HEK293 (cell line): ENCODE measurements at regions not wholly inside any gene's neighbourhood (a gene's known extent, or its start where the extent isn't known, plus 50 kb on each side); places are given as distances from the start of the nearest gene placed in this dataset.
A peak's percentile ranks its signal among the peaks of the same experiment; 100 is the strongest.

Experiments used
- EGR2 ChIP-seq: fragments of 450-650 bp; formaldehyde crosslinking; IDR thresholded peaks from 2 replicates; pipeline ENCODE4 v1.5.1; 2016; ENCODE audit warnings: low read depth, missing biosample characterization, missing genetic modification characterization
- GFI1B ChIP-seq: fragments of 450-650 bp; formaldehyde crosslinking; IDR thresholded peaks from 2 replicates; pipeline ENCODE4 v1.5.1; 2016; ENCODE audit warnings: missing biosample characterization, missing genetic modification characterization
- GLIS2 ChIP-seq: fragments of 450-650 bp; formaldehyde crosslinking; IDR thresholded peaks from 2 replicates; pipeline ENCODE4 v1.5.1; 2016; ENCODE audit warnings: missing biosample characterization, missing genetic modification characterization
- KLF10 ChIP-seq: fragments of 450-650 bp; IDR thresholded peaks from 2 replicates; pipeline ENCODE4 v1.5.1; 2018; ENCODE audit warnings: missing biosample characterization, mild to moderate bottlenecking, missing genetic modification characterization
- KLF8 ChIP-seq: fragments of 450-650 bp; formaldehyde crosslinking; IDR thresholded peaks from 2 replicates; pipeline ENCODE4 v1.5.1; 2016; ENCODE audit warnings: missing biosample characterization, missing genetic modification characterization
- REPIN1 ChIP-seq: fragments of 450-650 bp; formaldehyde crosslinking; IDR thresholded peaks from 2 replicates; pipeline ENCODE4 v1.5.1; 2017; ENCODE audit warnings: missing biosample characterization, missing genetic modification characterization, low read depth
- YY2 ChIP-seq: fragments of 450-650 bp; formaldehyde crosslinking; IDR thresholded peaks from 2 replicates; pipeline ENCODE4 v1.5.1; 2016; ENCODE audit warnings: missing biosample characterization, missing genetic modification characterization
- ZBTB17 ChIP-seq: fragments of 450-650 bp; formaldehyde crosslinking; IDR thresholded peaks from 2 replicates; pipeline ENCODE4 v1.5.1; 2016; ENCODE audit warnings: missing biosample characterization, missing genetic modification characterization
- ZBTB20 ChIP-seq: fragments of 450-650 bp; formaldehyde crosslinking; IDR thresholded peaks from 2 replicates; pipeline ENCODE4 v1.5.1; 2016; ENCODE audit warnings: missing biosample characterization, missing genetic modification characterization
- ZBTB8A ChIP-seq: fragments of 450-650 bp; formaldehyde crosslinking; IDR thresholded peaks from 2 replicates; pipeline ENCODE4 v1.5.1; 2016; ENCODE audit warnings: missing biosample characterization, missing genetic modification characterization
- ZFP37 ChIP-seq: fragments of 450-650 bp; formaldehyde crosslinking; IDR thresholded peaks from 2 replicates; pipeline ENCODE4 v1.5.1; 2016; ENCODE audit warnings: missing biosample characterization, missing genetic modification characterization
- ZFP69B ChIP-seq: fragments of 450-650 bp; formaldehyde crosslinking; IDR thresholded peaks from 2 replicates; pipeline ENCODE4 v1.5.1; 2016; ENCODE audit warnings: missing biosample characterization, missing genetic modification characterization
- ZIC2 ChIP-seq: fragments of 450-650 bp; formaldehyde crosslinking; IDR thresholded peaks from 2 replicates; pipeline ENCODE4 v1.5.1; 2016; ENCODE audit warnings: missing biosample characterization, missing genetic modification characterization
- ZNF157 ChIP-seq: fragments of 450-650 bp; formaldehyde crosslinking; IDR thresholded peaks from 2 replicates; pipeline ENCODE4 v1.5.1; 2016; ENCODE audit warnings: missing biosample characterization, missing genetic modification characterization
- ZNF211 ChIP-seq: fragments of 450-650 bp; formaldehyde crosslinking; IDR thresholded peaks from 2 replicates; pipeline ENCODE4 v1.5.1; 2016; ENCODE audit warnings: low read depth, missing biosample characterization, missing genetic modification characterization
- ZNF23 ChIP-seq: fragments of 450-650 bp; formaldehyde crosslinking; IDR thresholded peaks from 2 replicates; pipeline ENCODE4 v1.5.1; 2016; ENCODE audit warnings: missing biosample characterization, missing genetic modification characterization, borderline replicate concordance
- ZNF311 ChIP-seq: fragments of 450-650 bp; formaldehyde crosslinking; IDR thresholded peaks from 2 replicates; pipeline ENCODE4 v1.5.1; 2017; ENCODE audit warnings: missing biosample characterization, missing genetic modification characterization, borderline replicate concordance
- ZNF341 ChIP-seq: fragments of 450-650 bp; formaldehyde crosslinking; IDR thresholded peaks from 2 replicates; pipeline ENCODE4; 2016; ENCODE audit warnings: low read depth, missing biosample characterization, missing genetic modification characterization
- ZNF433 ChIP-seq: fragments of 450-650 bp; formaldehyde crosslinking; IDR thresholded peaks from 2 replicates; pipeline ENCODE4 v1.5.1; 2016; ENCODE audit warnings: missing biosample characterization, missing genetic modification characterization, low read depth
- ZNF521 ChIP-seq: fragments of 450-650 bp; formaldehyde crosslinking; IDR thresholded peaks from 2 replicates; pipeline ENCODE4 v1.5.1; 2017; ENCODE audit warnings: missing biosample characterization, mild to moderate bottlenecking, missing genetic modification characterization
- ZNF544 ChIP-seq: fragments of 450-650 bp; formaldehyde crosslinking; IDR thresholded peaks from 2 replicates; pipeline ENCODE4 v1.5.0; 2017; ENCODE audit warnings: missing biosample characterization, missing genetic modification characterization
- ZNF560 ChIP-seq: fragments of 450-650 bp; formaldehyde crosslinking; IDR thresholded peaks from 2 replicates; pipeline ENCODE4 v1.5.1; 2017; ENCODE audit warnings: missing biosample characterization, missing genetic modification characterization, borderline replicate concordance
- ZNF626 ChIP-seq: fragments of 450-650 bp; sonication (Bioruptor Pico); formaldehyde crosslinking; IDR thresholded peaks from 2 replicates; pipeline ENCODE4 v1.5.1; 2018; ENCODE audit warnings: missing biosample characterization, missing genetic modification characterization, inconsistent platforms
- ZNF664 ChIP-seq: fragments of 450-650 bp; formaldehyde crosslinking; IDR thresholded peaks from 2 replicates; pipeline ENCODE4 v1.5.1; 2016; ENCODE audit warnings: missing biosample characterization, missing genetic modification characterization
- ZNF830 ChIP-seq: fragments of 450-650 bp; IDR thresholded peaks from 2 replicates; pipeline ENCODE4 v1.5.0; 2018; ENCODE audit warnings: missing biosample characterization, missing genetic modification characterization, low read depth, mild to moderate bottlenecking, moderate library complexity
- ZNF843 ChIP-seq: fragments of 450-650 bp; formaldehyde crosslinking; IDR thresholded peaks from 2 replicates; pipeline ENCODE4 v1.5.1; 2016; ENCODE audit warnings: missing biosample characterization, missing genetic modification characterization
- ZSCAN23 ChIP-seq: fragments of 450-650 bp; formaldehyde crosslinking; IDR thresholded peaks from 2 replicates; pipeline ENCODE4 v1.5.1; 2016; ENCODE audit warnings: missing biosample characterization, missing genetic modification characterization
- TF ChIP-seq, protein P1 (sequence below): fragments of 450-650 bp; formaldehyde crosslinking; IDR thresholded peaks from 2 replicates; pipeline ENCODE4 v1.5.1; 2017; ENCODE audit warnings: missing biosample characterization, mild to moderate bottlenecking, missing genetic modification characterization, moderate library complexity
- TF ChIP-seq, protein P2 (sequence below): fragments of 450-650 bp; formaldehyde crosslinking; IDR thresholded peaks from 2 replicates; pipeline ENCODE4 v1.5.1; 2016; ENCODE audit warnings: missing biosample characterization, missing genetic modification characterization
- TF ChIP-seq, protein P3 (sequence below): IDR thresholded peaks from 2 replicates; pipeline ENCODE4 v1.6.1; 2011; ENCODE audit warnings: mild to moderate bottlenecking, low read depth, low read length, borderline replicate concordance
- TF ChIP-seq, protein P4 (sequence below): fragments of 450-650 bp; formaldehyde crosslinking; IDR thresholded peaks from 2 replicates; pipeline ENCODE4 v1.5.1; 2016; ENCODE audit warnings: missing biosample characterization, missing genetic modification characterization
- TF ChIP-seq, protein P5 (sequence below): fragments of 450-650 bp; formaldehyde crosslinking; IDR thresholded peaks from 2 replicates; pipeline ENCODE4 v1.5.1; 2016; ENCODE audit warnings: missing biosample characterization, missing genetic modification characterization

DNA sequence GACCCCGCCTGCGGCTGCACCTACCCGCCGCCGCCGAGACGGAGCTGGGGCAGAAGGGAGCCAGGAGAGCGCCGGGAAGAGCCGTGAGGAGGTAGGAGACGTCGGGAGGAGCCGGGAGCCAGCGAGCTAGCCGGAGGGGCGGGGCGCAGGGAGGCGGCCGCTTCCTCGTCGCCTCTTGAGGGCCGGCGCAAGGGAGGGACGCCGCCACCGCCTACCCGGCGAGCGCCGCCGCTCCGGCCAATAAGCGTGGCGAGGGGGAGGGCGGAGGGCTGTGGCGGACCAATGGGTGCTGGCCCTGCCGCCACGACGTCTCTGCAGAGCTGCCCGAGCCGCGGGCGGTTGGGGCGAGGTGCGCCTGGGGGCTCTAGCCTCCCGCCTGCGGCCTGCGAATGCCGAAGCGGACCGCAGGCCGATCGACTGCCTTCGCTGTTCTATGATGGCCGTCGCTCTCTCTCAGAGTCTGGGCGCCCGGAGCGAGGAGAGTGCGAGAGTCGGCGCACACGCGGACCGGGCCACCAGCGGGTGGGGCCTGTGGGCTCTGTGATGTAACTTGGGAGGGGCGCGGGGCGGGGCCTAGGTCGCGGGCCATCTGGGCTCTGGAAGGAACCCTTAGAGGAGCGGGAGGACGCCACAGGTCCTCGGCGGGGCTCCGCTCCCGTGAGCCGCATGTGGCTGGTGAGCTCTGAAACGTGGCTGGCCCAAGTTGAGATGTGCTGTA, 72.7 kb upstream of the MAP4 start (continued):
- TF ChIP-seq ZNF23 = no peak
- TF ChIP-seq EGR2 (tag by site-specific recombination) = peak; percentile 58
- TF ChIP-seq ZNF626 = no peak
- no peak for TF ChIP-seq ZNF560 (tag by site-specific recombination)
- no peak for TF ChIP-seq ZNF521 (tag by site-specific recombination)
- TF ChIP-seq KLF10 (tag by site-specific recombination) = peak; percentile 71; the same call in 1 of the 2 replicates
- TF ChIP-seq, protein P1, sequence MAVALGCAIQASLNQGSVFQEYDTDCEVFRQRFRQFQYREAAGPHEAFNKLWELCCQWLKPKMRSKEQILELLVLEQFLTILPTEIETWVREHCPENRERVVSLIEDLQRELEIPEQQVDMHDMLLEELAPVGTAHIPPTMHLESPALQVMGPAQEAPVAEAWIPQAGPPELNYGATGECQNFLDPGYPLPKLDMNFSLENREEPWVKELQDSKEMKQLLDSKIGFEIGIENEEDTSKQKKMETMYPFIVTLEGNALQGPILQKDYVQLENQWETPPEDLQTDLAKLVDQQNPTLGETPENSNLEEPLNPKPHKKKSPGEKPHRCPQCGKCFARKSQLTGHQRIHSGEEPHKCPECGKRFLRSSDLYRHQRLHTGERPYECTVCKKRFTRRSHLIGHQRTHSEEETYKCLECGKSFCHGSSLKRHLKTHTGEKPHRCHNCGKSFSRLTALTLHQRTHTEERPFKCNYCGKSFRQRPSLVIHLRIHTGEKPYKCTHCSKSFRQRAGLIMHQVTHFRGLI (tag by site-specific recombination) = 0 out of 2 replicates have a peak, but pooled peaks have one; percentile 10
- no peak for TF ChIP-seq ZNF830 (tag by site-specific recombination)
- TF ChIP-seq ZFP69B = peak; percentile 57; the same call in 1 of the 2 replicates
- TF ChIP-seq ZBTB20 (tag by site-specific recombination) = peak; percentile 62; the same call in 1 of the 2 replicates
- TF ChIP-seq ZNF433 (tag by site-specific recombination) = no peak
- TF ChIP-seq, protein P2, sequence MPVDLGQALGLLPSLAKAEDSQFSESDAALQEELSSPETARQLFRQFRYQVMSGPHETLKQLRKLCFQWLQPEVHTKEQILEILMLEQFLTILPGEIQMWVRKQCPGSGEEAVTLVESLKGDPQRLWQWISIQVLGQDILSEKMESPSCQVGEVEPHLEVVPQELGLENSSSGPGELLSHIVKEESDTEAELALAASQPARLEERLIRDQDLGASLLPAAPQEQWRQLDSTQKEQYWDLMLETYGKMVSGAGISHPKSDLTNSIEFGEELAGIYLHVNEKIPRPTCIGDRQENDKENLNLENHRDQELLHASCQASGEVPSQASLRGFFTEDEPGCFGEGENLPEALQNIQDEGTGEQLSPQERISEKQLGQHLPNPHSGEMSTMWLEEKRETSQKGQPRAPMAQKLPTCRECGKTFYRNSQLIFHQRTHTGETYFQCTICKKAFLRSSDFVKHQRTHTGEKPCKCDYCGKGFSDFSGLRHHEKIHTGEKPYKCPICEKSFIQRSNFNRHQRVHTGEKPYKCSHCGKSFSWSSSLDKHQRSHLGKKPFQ (tag by site-specific recombination) = no peak
- peak; percentile 99 for TF ChIP-seq ZBTB17 (tag by site-specific recombination)
- TF ChIP-seq ZNF544 = no peak
- TF ChIP-seq, protein P3, sequence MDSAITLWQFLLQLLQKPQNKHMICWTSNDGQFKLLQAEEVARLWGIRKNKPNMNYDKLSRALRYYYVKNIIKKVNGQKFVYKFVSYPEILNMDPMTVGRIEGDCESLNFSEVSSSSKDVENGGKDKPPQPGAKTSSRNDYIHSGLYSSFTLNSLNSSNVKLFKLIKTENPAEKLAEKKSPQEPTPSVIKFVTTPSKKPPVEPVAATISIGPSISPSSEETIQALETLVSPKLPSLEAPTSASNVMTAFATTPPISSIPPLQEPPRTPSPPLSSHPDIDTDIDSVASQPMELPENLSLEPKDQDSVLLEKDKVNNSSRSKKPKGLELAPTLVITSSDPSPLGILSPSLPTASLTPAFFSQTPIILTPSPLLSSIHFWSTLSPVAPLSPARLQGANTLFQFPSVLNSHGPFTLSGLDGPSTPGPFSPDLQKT = no peak
- TF ChIP-seq GLIS2 (tag by site-specific recombination) = peak; percentile 46
- TF ChIP-seq, protein P4, sequence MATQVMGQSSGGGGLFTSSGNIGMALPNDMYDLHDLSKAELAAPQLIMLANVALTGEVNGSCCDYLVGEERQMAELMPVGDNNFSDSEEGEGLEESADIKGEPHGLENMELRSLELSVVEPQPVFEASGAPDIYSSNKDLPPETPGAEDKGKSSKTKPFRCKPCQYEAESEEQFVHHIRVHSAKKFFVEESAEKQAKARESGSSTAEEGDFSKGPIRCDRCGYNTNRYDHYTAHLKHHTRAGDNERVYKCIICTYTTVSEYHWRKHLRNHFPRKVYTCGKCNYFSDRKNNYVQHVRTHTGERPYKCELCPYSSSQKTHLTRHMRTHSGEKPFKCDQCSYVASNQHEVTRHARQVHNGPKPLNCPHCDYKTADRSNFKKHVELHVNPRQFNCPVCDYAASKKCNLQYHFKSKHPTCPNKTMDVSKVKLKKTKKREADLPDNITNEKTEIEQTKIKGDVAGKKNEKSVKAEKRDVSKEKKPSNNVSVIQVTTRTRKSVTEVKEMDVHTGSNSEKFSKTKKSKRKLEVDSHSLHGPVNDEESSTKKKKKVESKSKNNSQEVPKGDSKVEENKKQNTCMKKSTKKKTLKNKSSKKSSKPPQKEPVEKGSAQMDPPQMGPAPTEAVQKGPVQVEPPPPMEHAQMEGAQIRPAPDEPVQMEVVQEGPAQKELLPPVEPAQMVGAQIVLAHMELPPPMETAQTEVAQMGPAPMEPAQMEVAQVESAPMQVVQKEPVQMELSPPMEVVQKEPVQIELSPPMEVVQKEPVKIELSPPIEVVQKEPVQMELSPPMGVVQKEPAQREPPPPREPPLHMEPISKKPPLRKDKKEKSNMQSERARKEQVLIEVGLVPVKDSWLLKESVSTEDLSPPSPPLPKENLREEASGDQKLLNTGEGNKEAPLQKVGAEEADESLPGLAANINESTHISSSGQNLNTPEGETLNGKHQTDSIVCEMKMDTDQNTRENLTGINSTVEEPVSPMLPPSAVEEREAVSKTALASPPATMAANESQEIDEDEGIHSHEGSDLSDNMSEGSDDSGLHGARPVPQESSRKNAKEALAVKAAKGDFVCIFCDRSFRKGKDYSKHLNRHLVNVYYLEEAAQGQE (tag by site-specific recombination) = no peak
- TF ChIP-seq, protein P5, sequence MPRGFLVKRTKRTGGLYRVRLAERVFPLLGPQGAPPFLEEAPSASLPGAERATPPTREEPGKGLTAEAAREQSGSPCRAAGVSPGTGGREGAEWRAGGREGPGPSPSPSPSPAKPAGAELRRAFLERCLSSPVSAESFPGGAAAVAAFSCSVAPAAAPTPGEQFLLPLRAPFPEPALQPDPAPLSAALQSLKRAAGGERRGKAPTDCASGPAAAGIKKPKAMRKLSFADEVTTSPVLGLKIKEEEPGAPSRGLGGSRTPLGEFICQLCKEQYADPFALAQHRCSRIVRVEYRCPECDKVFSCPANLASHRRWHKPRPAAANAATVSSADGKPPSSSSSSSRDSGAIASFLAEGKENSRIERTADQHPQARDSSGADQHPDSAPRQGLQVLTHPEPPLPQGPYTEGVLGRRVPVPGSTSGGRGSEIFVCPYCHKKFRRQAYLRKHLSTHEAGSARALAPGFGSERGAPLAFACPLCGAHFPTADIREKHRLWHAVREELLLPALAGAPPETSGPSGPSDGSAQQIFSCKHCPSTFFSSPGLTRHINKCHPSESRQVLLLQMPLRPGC = peak; percentile 36; the same call in 1 of the 2 replicates
- TF ChIP-seq ZNF664 (tag by site-specific recombination) = no peak
- TF ChIP-seq GFI1B (tag by site-specific recombination) = no peak
- peak; percentile 78 for TF ChIP-seq ZIC2 (tag by site-specific recombination)
- no peak for TF ChIP-seq ZNF311 (tag by site-specific recombination)
- no peak for TF ChIP-seq ZNF157 (tag by site-specific recombination)
- no peak for TF ChIP-seq ZSCAN23 (tag by site-specific recombination)
- TF ChIP-seq ZFP37 = no peak
- no peak for TF ChIP-seq ZNF211 (tag by site-specific recombination)
- no peak for TF ChIP-seq YY2 (tag by site-specific recombination)
- peak; percentile 97 for TF ChIP-seq KLF8
- TF ChIP-seq ZBTB8A (tag by site-specific recombination) = peak; percentile 88
- TF ChIP-seq ZNF341 = peak; percentile 95
- TF ChIP-seq ZNF843 (tag by site-specific recombination) = no peak
- no peak for TF ChIP-seq REPIN1 (tag by site-specific recombination)
